ENCODE measurements at regions not wholly inside any gene's neighbourhood (a gene's known extent, or its start where the extent isn't known, plus 50 kb on each side); places are given as distances from the start of the nearest gene placed in this dataset.
A peak's percentile ranks its signal among the peaks of the same experiment; 100 is the strongest.
"Not testable (repeated sequence)": the region's sequence is repeated elsewhere in the genome, so short reads cannot be mapped to it uniquely, and the experiment has no call there.

DNA sequence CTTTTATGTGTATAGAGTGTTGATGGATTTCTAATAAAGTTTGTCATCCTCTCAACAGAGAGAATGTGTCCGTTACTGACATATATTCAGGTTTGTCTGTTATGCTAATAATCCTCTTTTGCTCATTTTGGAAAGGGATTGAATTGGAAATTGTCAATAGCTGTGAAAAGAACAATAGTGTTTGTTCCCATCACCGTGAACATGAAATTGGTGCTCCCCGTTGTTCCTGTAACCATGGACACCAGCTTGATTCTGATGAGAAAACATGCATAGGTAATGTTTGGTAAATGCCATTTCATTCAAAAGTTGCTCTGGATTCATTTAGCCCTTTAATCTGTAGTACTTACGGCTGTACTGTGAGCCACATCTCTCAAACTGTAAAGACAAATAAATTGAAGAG, 707.0 kb upstream of the GOLIM4 start:
- FAIRE-seq: no peak
- DNase-seq (ENCODE audit: insufficient read length, low spot score): no peak

DNA sequence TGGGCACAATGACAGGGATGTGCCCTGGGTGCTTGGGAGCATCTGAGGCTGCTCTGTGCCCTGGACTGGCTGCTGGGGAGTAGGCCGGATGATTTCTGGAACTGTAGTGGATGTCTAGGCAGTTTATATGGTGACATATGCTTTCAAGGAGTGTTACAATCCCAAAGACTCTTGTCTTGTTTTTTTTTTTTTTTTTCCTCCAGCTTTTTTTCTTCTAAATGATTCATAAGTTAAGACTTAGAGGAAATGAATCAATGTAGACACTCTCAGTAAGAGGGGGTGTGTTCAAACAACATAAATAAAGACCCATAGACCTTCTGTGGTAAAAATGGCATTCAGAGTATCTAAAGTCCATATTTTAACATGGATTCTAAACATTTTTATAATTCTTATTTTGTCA, 706.1 kb upstream of the GOLIM4 start:
- no peak for DNase-seq (ENCODE audit: insufficient read length, low spot score)
- no peak for FAIRE-seq

DNA sequence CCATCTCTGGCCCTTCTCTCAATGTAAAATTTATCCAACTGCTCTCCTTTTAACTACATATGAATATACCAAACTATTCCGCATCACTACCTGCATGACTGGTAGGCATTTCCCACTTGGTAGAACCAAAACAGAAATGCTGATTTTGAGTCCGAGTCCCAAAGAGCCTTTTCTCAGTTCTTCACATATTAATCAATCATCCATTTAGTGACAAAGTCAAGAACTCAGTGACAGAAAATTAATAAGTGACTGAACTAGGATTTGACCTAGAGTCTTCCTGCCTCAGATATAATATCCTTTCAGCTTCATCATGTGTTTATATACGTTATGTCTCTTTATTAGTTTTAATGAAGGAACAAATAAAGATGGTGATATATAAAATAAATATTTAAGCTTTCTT, 700.6 kb upstream of the GOLIM4 start:
- FAIRE-seq: no peak
- DNase-seq (ENCODE audit: insufficient read length, low spot score): no peak

DNA sequence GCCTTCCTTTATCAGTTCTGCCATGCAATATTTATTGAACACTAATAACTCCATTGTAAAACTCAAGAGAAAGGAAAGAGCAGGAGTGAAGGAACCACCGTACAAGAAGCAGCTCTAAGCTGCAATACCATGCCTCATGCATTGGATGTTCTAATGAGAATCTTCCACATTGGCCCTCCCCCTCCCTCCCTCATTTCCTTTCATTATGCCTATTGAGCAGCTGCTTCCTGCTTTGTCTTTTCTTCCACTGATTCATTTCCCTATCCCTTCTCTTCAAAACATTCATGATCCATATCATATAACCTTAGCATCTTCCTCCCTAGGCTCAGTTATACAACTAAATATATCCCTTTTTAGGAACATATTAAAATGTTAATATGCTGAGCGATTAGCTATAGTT, 698.7 kb upstream of the GOLIM4 start:
- FAIRE-seq (no peak), DNase-seq (ENCODE audit: insufficient read length, low spot score) (no peak)

DNA sequence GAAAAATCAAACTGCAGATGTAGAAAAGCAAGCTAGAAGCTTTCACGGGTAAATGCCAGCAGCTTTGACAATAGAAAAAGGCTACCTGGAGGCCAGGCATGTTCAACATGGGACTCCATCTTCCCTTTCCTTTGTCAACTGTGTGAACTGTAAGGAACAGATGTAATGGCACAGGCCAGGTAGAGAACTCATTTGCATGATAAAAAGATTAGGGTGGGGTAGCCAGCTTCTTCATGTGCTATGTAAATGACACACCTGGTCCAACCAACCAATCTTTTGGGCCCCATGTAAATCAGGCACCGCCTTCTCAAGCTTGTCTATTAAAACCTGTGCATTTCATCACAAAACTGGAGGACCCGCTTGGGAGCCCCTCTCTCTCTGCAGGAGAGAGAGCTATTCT, 686.5 kb upstream of the GOLIM4 start:
- FAIRE-seq (no peak), DNase-seq (ENCODE audit: insufficient read length, low spot score) (no peak)

DNA sequence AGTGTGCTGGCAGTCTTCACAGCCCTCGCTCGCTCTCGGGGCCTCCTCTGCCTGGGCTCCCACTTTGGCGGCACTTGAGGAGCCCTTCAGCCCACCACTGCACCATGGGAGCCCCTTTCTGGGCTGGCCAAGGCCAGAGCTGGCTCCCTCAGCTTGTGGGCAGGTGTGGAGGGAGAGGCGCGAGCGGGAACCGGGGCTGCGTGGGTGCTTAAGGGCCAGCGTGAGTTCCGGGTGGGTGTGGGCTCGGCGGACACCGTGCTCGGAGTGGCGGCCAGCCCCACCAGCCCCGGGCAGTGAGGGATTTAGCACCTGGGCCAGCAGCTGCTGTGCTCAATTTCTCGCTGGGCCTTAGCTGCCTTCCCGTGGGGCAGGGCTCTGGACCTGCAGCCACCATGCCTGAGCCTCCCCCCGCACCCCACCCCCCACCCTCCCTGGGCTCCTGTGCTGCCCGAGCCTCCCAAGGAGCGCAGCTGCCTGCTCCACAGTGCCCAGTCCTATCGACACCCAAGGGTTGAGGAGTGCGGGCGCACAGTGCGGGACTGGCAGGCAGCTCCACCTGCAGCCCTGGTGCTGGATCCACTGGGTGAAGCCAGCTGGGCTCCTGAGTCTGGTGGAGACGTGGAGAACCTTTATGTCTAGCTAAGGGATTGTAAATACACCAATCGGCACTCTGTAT, 684.4 kb upstream of the GOLIM4 start:
- not testable (repeated sequence) for DNase-seq (ENCODE audit: insufficient read length, low spot score); FAIRE-seq

DNA sequence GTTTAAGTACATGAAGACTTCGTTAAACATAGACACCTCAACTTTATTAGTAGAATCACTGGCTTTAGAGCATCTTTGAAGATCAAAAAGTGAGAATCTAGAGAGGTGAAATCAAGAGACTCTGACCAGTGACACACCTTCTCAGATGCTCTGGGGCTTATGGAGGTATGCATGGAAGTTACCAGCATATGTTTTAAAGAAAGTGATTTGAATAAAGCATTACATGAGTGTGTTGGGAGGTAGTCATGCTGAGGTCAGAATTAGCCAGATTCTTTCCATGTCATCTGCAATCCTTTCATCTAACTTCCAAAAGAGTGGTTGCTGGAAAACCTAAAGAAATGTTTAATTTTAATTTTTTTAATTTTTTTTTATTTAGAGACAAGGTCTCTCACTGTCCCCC, 658.0 kb upstream of the GOLIM4 start:
- FAIRE-seq (no peak), DNase-seq (ENCODE audit: insufficient read length, low spot score) (no peak)

DNA sequence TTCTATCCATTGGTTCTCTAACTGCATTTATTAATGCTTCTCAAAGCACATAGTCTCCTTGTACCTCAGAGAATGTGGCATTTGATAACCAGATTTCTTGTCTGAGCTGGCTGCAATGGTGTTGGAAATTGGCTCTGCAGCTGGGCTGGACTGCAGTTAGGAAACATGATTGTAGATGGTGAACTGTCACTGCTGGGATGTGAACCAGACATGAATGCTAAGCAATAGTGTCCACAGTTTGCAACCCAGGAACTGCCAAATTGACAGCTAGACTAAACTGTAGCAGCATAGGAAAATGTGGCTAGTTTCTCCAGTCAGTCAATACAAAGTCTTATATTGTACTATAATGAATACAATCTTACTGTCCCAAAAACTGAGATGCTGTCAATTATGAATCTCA, 656.6 kb upstream of the GOLIM4 start:
- FAIRE-seq (no peak), DNase-seq (ENCODE audit: insufficient read length, low spot score) (no peak)

DNA sequence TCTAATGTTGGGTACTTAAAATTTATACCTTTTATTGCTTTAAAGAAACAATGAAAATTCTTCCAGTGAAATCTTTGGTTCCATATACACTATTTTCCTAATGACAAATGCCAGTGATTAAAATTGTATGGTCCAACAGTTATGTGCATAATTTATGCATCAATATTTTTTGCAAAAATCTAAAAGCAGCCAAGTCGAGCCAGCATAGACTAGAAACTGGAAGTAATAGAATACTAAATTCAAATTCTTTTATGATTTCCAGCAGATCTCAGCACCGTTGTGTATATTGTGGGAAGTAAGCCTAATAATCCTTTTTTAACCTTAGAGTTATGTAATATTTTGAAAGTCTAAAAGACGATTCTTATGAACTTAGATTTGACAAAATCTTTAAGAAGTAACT, 652.0 kb upstream of the GOLIM4 start:
- DNase-seq (ENCODE audit: insufficient read length, low spot score): no peak

DNA sequence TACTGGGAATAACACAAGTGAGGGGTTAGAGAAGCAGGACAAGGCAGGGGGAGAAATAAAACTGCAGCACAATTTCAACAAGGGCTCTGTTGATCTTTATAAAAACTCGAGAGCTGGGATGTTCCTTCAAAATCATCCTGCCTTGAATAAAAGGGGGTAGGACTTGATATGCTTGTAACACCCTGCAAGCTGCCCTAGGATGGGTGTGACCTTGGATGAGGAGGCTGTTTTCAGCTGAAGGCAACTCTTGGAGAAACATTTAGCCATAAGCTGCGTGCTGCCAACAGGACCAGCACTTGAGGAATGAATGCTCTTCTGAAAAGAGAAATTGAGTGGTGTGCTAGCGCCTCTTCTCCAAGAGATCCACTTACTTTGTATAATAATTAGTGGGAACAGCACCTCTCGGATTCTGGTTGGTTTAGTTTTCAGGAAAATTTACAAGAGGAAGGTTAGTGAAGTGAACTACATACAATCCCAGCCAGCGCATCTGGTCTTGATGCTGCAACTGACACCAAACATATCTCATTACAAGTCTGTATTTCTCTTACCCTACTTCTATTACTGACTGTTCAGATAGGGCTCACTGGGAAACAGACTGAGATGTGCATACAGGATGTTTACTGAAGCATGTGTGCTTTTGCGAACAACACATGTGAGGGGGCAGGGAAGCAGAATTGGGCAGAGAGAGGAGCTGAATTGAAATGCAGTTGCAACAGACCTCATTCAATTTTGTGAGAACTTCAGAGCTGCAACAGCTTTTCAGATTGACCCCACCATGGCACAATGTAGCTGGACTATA, 643.0 kb upstream of the GOLIM4 start:
- no peak for DNase-seq (ENCODE audit: insufficient read length, low spot score)

More for the DNA sequence above, 652.0 kb upstream of the GOLIM4 start:
- FAIRE-seq: no peak

DNA sequence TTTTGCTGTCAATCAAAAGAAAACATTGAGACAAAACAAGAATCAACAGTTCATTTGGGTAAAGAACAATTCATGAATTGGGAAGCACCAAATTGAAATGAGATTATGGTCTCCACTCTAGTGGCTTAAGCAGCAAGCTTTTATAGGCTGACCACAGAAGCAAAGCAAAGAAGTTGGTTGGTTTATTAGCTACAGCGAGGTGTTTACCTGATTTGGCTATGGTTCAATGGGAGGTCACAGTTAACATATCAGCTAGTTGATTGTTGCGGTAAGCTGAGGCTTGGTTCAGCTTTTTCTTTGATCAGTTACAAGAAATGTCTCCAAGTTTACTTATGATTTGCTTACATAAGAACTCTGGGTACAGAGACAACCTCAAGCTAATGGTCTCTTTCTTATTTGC, 640.5 kb upstream of the GOLIM4 start:
- FAIRE-seq (no peak), DNase-seq (ENCODE audit: insufficient read length, low spot score) (no peak)

More for the DNA sequence above, 643.0 kb upstream of the GOLIM4 start:
- FAIRE-seq: no peak

DNA sequence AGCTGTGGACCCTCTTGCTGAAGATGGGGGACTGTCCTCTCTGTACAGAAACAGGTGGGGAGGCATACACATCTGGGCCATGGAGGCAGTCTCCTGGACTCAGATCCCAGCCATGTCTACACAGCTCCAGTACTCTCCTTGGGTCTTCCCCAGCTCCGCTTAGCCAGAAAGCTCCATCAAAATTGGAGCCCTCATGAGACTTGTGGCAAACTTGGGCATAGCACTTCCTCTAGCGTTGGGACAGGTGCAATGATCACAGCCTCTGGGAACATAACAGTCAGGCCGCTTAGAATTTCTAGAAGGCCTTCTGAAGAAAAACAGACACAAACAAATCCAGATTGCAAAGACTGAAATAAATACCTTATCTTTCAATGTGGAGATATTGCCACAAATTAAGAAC, 634.3 kb upstream of the GOLIM4 start:
- FAIRE-seq: no peak
- no peak for DNase-seq (ENCODE audit: insufficient read length, low spot score)

DNA sequence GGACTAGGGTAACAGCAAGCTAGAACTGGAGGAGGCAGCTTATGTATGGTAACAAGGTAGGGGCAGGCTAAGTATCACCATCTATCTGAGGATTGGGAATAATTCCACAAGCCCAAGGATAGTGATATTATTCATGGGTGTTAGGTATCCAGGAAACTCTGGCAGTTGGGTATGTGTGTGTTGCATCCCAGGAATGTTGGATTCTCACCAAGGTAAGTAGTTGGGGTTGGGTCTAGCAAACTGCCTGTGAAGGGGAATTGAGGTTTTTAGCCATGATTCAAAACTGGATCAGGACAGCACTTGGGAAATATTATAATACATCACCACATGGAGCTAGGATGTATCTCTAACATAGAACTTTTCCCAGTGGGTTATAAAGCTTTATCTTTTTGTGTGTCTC, 626.4 kb upstream of the GOLIM4 start:
- DNase-seq (ENCODE audit: insufficient read length, low spot score) (no peak), FAIRE-seq (no peak)

DNA sequence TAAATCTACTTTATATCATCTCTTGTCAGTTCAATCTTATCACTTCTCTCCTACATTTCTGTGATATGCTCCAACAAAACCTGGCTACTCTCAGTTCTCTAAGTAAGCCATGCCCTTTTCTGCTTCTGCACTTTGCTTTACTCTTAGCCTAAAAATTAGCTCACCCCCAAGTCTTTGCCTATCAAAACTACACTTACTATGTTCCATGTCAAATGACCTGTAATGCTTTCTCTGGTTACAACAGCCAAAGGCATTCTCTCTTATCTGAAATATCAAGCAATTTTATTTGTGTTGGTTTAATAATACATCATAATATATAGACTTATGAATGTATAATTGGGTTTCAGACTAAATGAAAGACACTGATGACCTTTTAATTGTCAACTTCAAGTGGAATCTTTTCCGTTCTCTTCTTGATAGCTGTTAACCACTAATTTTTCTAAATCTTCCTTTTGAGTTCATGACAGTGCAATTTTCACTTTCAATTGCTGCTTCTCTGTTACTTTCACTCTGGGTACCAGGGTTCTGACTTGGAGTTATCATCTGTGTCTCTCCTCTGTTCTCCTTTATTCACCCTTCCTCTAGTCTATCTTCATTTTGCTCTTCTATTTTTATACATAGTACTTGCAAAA, 619.0 kb upstream of the GOLIM4 start:
- peak; percentile 77 for FAIRE-seq
- peak; percentile 10 for DNase-seq (ENCODE audit: insufficient read length, low spot score)

DNA sequence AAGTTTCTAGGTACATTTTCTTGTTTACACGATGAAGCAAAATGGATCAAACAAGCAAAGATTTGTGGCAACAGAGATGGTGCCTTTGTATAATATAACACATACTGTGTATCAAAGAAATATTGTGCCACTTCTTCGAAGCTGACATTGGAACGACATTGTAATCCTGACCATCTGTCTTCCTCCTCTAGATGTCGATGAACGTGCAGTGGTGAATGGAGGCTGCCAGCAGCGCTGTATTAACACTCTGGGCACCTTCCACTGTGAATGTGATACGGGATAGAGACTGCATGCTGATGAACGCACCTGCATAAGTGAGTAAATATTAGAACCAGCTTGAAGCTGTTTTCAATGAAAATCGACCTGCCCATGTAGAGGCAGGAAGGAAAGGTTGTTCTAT, 613.3 kb upstream of the GOLIM4 start:
- DNase-seq (ENCODE audit: insufficient read length, low spot score) (no peak), FAIRE-seq (no peak)

DNA sequence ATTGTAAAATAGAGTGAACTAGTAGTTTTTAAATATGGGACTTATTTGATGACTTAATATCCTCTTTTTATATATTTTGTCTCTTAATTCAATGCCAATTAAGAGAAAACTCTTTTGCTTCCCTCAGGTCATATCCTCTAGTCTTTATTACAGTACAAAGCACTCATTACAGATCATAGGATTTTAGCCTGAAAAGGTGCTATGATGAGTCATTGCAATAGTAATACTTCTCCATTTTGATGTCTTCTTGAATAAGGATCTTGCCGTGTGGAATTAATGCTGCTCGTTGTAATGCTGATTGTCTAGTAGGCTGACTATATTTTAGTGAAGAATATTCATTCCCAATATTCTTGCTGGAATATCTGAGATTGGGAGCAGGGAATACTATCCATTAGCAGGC, 612.2 kb upstream of the GOLIM4 start:
- FAIRE-seq: no peak

DNA sequence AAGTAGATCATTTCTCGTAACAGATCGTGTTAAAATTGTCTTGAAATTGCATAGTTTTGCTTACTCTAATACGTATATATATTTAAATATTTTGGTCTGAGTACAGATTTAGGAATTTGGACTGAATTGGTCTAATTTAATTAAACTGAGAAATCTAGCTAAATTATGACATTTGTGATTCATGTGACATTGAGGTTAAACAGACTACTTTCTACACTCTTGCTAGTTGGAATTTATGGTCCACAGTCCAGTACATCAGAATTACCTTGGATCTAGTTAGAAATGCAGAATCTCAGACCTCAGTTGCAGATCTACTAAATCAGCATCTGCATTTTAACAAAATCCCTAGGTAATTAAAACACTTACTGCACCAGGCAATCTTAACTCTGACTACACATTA, 609.7 kb upstream of the GOLIM4 start:
- DNase-seq (ENCODE audit: insufficient read length, low spot score) (no peak), FAIRE-seq (no peak)

More for the DNA sequence above, 612.2 kb upstream of the GOLIM4 start:
- no peak for DNase-seq (ENCODE audit: insufficient read length, low spot score)

DNA sequence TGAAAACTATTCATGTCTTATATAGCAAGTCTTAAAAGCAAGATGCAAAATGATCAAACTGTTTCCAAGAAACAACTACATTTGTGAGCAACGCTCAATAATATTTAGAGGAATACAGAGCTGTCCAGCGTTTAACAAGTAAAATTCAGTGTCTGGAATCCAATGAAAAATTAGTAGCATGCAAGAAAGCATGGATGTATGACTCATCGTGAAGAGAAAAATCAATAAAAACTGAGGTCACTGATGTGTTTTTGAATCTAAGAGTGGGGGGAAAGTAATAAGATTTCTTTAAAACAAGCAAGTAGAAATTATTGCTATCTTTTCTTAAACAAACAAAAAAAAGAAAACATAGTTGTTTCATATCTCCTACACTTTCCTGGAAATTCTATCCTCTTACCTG, 600.3 kb upstream of the GOLIM4 start:
- no peak for FAIRE-seq
- DNase-seq (ENCODE audit: insufficient read length, low spot score): no peak

DNA sequence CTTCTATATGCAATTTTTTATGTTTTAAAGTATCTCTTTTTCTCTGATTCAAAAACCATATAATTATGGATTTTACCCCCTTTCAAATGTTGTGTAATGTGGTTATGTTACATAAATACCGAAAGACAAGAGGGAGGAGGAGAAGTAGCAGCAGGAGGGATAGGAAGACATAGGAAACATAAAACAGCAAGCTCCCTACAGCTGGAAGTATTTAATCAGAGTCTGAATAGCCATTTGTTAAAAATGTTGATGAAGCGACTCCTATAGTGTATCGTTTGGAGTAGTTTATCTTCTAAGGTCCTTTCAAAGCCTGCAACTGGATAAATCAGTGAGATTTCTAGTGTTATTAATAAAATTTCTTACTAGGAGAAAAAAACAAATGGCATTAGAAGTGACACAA, 598.1 kb upstream of the GOLIM4 start:
- FAIRE-seq: no peak
- DNase-seq (ENCODE audit: insufficient read length, low spot score): no peak

DNA sequence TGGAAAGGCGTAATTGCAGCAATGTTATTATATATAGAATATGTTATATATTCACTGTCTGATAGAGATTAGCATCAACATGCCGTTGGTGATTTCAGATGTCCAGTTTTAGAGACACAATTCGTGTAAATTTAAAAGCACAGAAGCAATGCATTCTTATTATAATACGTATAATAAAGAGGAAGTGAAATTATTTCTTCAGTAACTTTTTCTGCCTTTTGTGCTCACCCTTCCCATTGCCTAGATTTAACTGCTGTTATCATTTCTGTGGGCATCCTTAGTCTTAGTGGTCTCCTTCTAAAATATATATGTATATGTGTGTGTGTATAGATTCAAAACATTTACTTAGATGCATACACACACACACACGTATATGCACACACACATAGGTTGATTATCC, 592.5 kb upstream of the GOLIM4 start:
- DNase-seq (ENCODE audit: insufficient read length, low spot score) (no peak), FAIRE-seq (no peak)

DNA sequence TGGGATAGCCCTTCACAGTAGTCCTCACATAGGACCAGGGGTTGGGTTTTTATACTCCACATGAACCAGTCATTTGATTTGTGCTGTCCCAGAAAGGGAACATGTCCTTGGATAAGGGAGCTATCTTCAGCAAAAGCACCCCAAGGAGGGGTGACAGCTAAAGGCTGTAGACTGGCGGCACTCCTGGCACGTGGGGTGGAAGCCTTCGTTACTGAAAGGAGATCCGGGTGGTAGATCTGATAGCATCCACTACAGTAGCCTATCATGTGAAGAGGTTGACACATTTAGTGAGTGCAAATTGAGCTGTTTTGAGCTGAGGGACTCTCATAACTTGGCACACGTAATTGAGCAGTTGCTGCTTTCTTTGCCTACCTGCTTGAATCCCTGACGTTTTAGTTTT, 588.8 kb upstream of the GOLIM4 start:
- no peak for DNase-seq (ENCODE audit: insufficient read length, low spot score)
- FAIRE-seq: no peak

DNA sequence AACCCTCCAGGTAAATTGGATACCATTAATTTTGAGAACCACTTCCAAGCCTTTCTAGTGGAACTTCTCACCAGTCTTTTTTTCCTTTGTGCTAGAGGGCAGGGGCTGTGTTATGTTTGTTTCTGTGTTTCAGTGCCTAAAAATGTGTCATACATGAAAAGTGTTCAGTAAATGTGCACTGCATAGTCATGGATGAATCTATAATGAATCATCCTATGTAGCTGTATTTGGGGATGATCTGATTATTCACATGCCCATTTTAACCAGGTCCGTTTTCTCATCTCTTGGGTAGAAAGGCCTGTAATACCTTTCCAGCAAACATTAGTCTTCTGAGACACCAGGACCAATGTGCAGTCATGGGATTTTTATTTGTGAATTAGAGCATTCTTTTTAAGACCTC, 583.0 kb upstream of the GOLIM4 start:
- no peak for FAIRE-seq
- DNase-seq (ENCODE audit: insufficient read length, low spot score): no peak

Data from GM19239 (cell line).